ENCODE measurements at regions not wholly inside any gene's neighbourhood (a gene's known extent, or its start where the extent isn't known, plus 50 kb on each side); places are given as distances from the start of the nearest gene placed in this dataset.

DNA sequence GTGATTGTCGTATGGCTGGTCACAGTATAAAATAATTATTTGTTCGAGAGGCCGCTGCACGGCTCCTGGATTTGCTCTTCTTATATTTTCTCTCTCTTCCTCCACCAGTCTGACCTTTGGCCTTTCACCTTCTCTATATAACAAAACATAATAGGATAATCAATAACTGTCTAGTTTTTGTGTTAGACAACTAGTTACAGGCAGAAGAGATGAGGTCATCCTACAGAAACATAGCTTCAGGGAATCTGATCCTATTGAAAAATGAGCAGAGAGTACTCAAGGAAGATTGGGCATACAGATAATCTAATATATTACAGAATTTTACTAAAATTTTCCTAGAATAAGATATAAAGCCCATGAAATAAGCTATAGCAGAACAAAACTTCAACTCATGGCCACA is 731.3 kb upstream of the SLC39A10 start:
- ATAC-seq (ENCODE audit: insufficient number of reproducible peaks, low FRiP score, low read depth): no peak
- TF ChIP-seq, protein P1, sequence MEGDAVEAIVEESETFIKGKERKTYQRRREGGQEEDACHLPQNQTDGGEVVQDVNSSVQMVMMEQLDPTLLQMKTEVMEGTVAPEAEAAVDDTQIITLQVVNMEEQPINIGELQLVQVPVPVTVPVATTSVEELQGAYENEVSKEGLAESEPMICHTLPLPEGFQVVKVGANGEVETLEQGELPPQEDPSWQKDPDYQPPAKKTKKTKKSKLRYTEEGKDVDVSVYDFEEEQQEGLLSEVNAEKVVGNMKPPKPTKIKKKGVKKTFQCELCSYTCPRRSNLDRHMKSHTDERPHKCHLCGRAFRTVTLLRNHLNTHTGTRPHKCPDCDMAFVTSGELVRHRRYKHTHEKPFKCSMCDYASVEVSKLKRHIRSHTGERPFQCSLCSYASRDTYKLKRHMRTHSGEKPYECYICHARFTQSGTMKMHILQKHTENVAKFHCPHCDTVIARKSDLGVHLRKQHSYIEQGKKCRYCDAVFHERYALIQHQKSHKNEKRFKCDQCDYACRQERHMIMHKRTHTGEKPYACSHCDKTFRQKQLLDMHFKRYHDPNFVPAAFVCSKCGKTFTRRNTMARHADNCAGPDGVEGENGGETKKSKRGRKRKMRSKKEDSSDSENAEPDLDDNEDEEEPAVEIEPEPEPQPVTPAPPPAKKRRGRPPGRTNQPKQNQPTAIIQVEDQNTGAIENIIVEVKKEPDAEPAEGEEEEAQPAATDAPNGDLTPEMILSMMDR (IDR thresholded peaks at IDR 0.05): no peak
- H3K4me3 ChIP-seq: no peak overlapping the region
- no peaks in the 10 kb centered on the region for H3K36me3 ChIP-seq
- no peaks in the 10 kb centered on the region for H3K4me1 ChIP-seq (ENCODE audit: control insufficient read depth in 1 of 2, low read depth in 2 of 2)
- H3K9me3 ChIP-seq: no peaks in the 10 kb centered on the region
- no peaks in the 10 kb centered on the region for H3K27me3 ChIP-seq (replicated peaks; ENCODE audit: insufficient read depth)
- H3K27ac ChIP-seq: no peak overlapping the region
- no peak for DNase-seq (ENCODE audit: low spot score)

DNA sequence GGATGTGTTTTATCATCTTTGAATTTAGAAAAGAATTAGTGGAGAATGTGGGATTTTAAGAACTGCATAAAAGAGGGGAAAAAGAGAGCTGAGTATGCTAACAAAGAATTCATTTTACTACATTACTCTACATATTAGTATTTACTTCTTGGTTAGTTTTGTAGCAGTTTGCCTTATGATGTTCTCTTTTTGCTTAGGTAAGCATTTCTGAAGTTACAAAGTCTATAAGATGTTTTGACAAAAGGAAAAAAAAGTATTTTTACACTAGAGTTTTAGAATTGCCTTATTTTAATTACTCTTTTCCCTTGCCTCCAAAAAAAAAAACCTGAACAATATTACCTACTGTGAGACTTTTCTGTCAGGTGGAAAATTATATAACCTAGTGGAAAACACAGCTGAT is 739.5 kb upstream of the SLC39A10 start:
- Histone ChIP-seq H3K27ac (no peak overlapping the region), H3K36me3 (no peaks in the 10 kb centered on the region), H3K4me1 (ENCODE audit: control insufficient read depth in 1 of 2, low read depth in 2 of 2) (no peaks in the 10 kb centered on the region), H3K9me3 (no peaks in the 10 kb centered on the region), H3K27me3 (replicated peaks; ENCODE audit: insufficient read depth) (no peaks in the 10 kb centered on the region), H3K4me3 (no peak overlapping the region)
- TF ChIP-seq, protein P1 (IDR thresholded peaks at IDR 0.05): no peak
- DNase-seq (ENCODE audit: low spot score) (no peak), ATAC-seq (ENCODE audit: insufficient number of reproducible peaks, low FRiP score, low read depth) (no peak)

DNA sequence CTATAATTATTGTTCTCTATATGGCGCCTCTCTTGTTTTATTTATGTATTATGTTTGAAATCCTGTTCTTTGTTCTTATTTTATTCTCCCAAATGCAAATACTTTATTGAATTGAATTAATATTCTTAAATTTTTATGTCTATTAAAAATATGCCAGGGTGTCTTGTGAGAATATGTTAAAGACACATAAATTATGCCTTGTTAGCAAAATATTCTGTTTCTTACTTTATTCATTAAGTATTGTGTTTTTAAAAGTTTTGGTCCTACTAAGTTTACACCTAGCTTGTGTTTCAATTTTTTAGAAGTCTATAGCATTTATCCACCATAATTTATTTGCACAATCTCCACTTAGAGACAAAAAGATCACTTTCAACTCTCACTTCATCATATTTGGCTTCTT is 741.5 kb upstream of the SLC39A10 start:
- TF ChIP-seq, protein P1 (IDR thresholded peaks at IDR 0.05): no peak
- H3K27me3 ChIP-seq (replicated peaks; ENCODE audit: insufficient read depth): no peaks in the 10 kb centered on the region
- ATAC-seq (ENCODE audit: insufficient number of reproducible peaks, low FRiP score, low read depth): no peak

DNA sequence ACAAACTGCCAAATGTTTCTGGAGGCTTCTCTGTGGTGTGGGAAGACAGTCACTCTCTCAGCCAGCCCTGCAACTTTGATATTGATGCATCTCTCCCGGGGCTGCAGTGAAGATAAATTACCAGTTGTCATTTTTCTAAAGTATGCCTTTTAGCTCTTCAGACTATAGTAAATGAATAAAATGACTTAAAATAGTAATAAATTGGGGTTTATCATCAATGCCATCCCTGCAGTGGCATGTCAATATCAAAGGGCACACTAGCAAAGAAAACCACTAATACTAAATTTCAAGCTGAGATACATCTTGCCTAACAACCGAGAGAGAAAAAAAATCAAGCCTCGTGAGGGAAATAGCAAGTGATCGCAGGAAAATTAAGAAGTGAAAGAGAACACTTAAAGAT is 749.5 kb upstream of the SLC39A10 start:
- ATAC-seq (ENCODE audit: insufficient number of reproducible peaks, low FRiP score, low read depth): no peak
- no peaks in the 10 kb centered on the region for H3K27me3 ChIP-seq (replicated peaks; ENCODE audit: insufficient read depth)
- TF ChIP-seq, protein P1 (IDR thresholded peaks at IDR 0.05): no peak
- H3K4me3 ChIP-seq: no peak overlapping the region
- no peaks in the 10 kb centered on the region for H3K36me3 ChIP-seq
- no peak overlapping the region for H3K27ac ChIP-seq
- no peaks in the 10 kb centered on the region for H3K4me1 ChIP-seq (ENCODE audit: control insufficient read depth in 1 of 2, low read depth in 2 of 2)
- no peak for DNase-seq (ENCODE audit: low spot score)
- no peaks in the 10 kb centered on the region for H3K9me3 ChIP-seq

More for the DNA sequence above, 741.5 kb upstream of the SLC39A10 start:
- Histone ChIP-seq H3K4me1 (ENCODE audit: control insufficient read depth in 1 of 2, low read depth in 2 of 2) (no peaks in the 10 kb centered on the region), H3K27ac (no peak overlapping the region), H3K36me3 (no peaks in the 10 kb centered on the region), H3K4me3 (no peak overlapping the region), H3K9me3 (no peaks in the 10 kb centered on the region)
- no peak for DNase-seq (ENCODE audit: low spot score)

DNA sequence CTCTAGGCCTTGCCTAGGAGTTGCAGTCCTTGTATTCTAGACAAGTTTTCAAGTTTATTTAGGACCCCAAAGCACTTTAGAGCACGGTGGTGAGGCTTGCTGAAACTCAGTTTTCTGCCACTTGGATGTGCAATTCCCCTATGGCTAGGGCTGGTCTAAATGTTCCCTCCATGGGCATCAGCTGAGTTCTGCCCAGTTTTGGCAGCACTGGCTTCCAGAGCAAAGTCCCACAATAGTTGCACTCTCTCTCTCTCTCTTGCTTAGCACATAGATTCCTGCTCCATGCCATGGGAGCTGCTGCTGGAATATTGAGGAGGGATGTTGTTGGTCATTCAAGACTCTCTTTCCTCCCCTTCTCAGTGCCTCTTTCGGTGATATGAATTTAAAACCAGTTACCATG is 760.2 kb upstream of the SLC39A10 start:
- Histone ChIP-seq H3K27ac (no peak overlapping the region), H3K4me3 (no peak overlapping the region), H3K4me1 (ENCODE audit: control insufficient read depth in 1 of 2, low read depth in 2 of 2) (no peaks in the 10 kb centered on the region), H3K27me3 (replicated peaks; ENCODE audit: insufficient read depth) (no peaks in the 10 kb centered on the region), H3K9me3 (no peaks in the 10 kb centered on the region), H3K36me3 (no peaks in the 10 kb centered on the region)
- DNase-seq (ENCODE audit: low spot score) (no peak), ATAC-seq (ENCODE audit: insufficient number of reproducible peaks, low FRiP score, low read depth) (no peak)
- TF ChIP-seq, protein P1 (IDR thresholded peaks at IDR 0.05): no peak

Measured in thoracic aorta (tissue), 2 donors.